ENCODE measurements at regions not wholly inside any gene's neighbourhood (a gene's known extent, or its start where the extent isn't known, plus 50 kb on each side); places are given as distances from the start of the nearest gene placed in this dataset.

DNA sequence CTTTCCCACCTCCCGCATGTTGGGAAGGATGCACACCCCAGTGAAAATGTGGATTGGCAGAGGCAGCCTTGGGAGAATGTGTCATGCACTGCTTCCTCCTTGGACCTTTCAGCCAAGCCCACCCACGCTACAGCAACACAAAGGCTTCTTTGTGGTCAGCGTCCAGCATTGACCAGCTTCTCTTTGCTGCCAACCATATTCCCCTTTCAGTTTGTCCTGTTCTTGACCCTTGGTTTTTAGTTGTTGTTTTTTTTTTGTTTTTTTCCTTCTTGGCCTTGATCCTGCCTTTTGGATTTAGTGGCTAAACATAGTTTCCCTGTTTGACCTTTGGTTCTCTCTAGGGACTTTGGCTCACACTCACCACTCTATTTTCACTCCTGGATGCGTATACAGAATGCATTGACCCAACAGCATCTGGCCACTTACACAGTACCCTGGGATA is 573.6 kb downstream of the INSC start:
- no peak for TF ChIP-seq POLR2A (IDR thresholded peaks at IDR 0.05)
- TF ChIP-seq, protein P1, sequence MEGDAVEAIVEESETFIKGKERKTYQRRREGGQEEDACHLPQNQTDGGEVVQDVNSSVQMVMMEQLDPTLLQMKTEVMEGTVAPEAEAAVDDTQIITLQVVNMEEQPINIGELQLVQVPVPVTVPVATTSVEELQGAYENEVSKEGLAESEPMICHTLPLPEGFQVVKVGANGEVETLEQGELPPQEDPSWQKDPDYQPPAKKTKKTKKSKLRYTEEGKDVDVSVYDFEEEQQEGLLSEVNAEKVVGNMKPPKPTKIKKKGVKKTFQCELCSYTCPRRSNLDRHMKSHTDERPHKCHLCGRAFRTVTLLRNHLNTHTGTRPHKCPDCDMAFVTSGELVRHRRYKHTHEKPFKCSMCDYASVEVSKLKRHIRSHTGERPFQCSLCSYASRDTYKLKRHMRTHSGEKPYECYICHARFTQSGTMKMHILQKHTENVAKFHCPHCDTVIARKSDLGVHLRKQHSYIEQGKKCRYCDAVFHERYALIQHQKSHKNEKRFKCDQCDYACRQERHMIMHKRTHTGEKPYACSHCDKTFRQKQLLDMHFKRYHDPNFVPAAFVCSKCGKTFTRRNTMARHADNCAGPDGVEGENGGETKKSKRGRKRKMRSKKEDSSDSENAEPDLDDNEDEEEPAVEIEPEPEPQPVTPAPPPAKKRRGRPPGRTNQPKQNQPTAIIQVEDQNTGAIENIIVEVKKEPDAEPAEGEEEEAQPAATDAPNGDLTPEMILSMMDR (IDR thresholded peaks at IDR 0.05) = no peak
